Eye (tissue), 1 donor: ENCODE measurements at regions not wholly inside any gene's neighbourhood (a gene's known extent, or its start where the extent isn't known, plus 50 kb on each side); places are given as distances from the start of the nearest gene placed in this dataset.

Source experiments
- DNase-seq: peaks from one replicate; pipeline ENCODE4 v3.0.0-alpha.2; 2015

- no peak for DNase-seq
These were observed 203.4 kb downstream of the NDFIP2 start for GRCh38 chr13:79684371-79684770.

DNA sequence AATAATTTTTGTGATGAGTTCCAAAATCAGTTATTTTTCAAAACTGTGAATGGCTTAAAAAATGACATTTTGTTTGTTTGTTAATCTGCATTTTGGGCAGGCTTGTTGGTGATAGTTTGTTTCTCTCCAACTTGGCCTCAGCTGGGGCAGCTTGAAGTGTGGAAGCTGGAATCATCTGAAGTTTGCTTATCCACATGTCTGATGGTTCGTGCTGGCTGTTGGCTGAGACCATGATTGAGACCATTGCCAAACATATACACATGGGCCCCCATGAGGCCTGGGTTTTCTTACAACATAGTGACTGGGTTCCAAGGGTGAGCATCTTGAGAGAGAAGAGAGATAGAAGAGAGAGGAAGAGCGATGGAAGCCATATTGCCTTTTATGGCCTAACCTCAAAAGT, 201.2 kb downstream of the NDFIP2 start:
- DNase-seq, result no peak

DNA sequence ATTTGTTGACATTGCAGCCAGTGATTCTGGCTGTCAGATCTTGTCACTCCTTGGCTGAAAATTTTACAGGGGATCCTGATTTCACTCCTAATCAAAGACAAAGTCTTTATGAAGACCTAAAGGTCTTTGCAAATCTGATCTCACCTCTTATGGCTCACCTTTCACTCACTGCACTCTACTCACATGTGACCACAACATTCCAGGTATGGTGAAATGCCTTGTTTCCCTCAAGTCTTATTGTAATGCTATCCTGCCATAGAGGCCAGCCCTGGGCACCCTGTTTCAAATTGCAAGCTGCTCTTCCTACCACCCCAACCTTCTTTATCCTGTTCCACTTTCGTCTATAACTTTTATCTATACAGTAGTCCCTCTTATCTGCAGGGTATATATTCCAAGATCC, 200.1 kb downstream of the NDFIP2 start:
- no peak for DNase-seq

- DNase-seq, result no peak
These were observed 199.5 kb downstream of the NDFIP2 start for GRCh38 chr13:79680485-79680884.

- DNase-seq, result peak; percentile 75
These were observed 198.4 kb downstream of the NDFIP2 start for GRCh38 chr13:79679334-79679733.

- DNase-seq, result no peak
These were observed 197.1 kb downstream of the NDFIP2 start for GRCh38 chr13:79678100-79678499.

DNA sequence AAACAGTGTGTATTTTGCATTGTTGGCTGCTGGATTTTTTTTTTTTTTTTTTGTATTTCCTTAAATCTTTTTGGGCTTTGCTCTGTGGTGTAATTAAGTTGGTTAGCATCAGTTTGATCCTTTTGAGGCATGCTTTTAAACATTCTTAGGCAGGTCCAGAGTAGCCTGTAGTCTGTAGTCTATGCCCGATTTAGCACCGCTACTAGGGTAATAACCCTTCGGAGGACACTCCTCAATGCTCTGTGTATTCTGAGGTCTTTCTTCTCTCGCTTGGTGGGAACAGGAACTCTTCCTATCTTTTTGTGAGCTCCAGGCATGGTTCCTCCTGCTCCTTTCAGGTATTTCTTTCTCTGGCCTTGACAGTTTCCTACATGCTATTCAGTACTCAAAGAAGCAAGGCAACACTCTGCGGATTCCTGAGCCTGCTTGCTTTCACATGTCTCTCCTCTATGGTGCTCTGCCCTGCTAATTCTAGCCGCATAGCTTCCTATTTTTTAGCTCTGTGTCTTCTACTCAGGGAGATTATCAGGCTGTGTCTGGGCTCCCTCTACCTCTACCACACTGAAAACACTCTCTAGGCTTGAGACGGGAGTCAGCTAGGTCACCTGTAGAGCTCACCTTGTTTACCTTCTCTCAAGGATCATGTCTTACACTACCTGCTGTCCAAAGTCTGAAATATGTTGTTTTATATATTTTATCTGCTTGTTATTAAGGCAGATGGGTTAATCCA, 195.1 kb downstream of the NDFIP2 start:
- DNase-seq, result no peak

DNA sequence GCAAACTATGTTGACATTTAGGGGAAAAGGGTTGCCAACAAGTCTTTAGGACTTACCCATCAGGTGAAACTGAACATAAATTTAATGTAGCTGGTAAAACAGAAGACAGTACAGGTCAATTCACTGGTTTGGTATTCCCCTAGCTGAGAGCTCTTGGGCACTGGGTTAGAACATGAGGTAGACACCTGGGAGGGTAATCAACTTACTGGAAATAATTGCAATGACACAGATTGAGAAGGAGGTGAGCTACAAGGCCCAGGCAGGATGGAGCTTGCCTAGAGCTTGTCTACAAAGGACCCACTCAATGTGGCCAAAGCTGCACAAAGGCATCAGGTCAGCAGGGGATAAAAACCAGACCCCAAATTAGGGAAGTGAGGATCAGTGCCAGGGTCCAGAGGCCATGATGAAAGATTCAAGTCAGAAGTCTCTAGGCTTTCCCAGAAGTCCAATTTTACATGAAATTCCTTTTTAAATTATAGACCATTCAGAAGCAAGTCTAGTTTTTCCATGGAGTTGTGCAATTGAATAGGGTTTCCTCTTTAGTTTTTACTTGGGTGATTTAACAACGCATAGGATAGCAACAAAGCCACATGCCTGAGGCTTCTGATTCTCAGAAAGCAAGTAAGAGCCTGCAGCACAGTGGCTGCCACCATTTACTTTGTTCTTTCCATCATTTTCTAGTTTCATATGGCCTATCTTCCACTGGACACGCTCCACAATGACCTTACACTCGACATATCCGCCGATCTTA, 194.0 kb downstream of the NDFIP2 start:
- DNase-seq, result no peak

DNA sequence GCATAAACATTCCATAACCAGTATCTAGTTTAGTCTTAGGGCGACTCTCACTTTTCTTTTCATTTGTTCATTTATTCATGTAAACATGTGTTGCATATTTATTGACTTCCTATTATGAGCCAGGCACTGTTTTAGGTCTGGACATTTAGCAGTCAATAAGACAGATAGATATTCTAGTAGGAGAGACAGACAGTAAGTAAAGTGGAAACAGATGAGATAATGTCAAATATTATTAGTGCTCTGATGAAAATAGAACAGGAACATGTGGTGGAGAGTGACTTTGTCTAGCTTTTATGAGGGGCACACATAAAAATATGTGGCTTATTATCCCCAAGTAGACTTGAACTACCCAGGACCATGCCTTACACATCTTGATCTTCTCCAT, 193.0 kb downstream of the NDFIP2 start:
- DNase-seq, result no peak

DNA sequence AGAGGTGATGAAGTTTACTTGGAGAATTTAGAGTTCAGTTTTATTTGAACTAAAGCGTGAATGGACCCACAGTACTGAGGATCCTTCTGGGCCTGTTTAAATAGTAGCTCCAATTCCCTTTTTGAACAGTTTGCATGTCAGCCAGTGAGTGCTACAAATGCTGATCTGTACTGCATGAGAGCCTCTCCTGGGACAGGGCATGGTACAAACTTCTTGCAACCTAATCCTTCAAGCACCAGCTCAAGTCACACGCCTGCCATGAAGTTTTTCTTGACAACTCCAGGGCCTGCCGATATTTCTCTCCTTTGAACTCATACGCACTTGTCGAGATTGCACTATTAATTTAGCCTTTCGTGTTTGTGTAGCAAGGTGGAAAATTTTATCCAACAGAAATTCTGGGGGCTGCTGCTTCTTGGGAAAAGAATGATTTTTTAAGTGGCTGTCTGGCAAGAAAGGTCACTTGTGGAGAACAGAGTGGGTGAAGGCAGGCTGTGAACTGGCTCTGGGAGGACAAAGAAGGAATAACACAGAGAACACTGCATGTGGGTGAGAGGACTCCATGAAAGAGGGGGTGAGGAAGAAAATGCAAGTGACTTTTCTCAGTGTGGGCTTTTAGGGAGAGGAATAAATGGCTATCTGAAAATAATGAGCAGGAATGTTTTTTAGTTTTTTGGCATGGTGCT, 192.5 kb downstream of the NDFIP2 start:
- no peak for DNase-seq

DNA sequence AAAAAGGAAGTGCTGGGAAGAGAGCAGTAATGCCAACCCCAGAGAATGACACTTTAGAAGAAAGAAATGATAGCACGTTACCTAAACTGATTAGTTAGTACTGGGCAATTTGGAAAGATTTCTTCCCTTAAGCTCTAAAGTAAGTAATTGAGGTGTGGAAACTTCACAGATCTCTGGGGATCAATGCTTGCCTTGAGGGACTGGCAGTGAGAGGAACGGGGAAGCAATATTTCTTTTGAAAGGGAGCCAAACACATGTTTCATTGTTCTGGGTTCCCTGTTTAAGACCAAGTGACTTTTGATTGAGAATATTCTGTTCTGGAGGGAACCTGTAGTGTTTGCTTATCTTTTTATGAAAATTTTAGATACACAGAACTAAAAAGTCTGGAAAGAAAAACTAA, 190.5 kb downstream of the NDFIP2 start:
- DNase-seq, result no peak

- DNase-seq, result no peak
These were observed 187.3 kb downstream of the NDFIP2 start for GRCh38 chr13:79668201-79668752.

- no peak for DNase-seq
These were observed 186.8 kb downstream of the NDFIP2 start for GRCh38 chr13:79667771-79668170.

- no peak for DNase-seq
These were observed 183.2 kb downstream of the NDFIP2 start for GRCh38 chr13:79663977-79664636.

DNA sequence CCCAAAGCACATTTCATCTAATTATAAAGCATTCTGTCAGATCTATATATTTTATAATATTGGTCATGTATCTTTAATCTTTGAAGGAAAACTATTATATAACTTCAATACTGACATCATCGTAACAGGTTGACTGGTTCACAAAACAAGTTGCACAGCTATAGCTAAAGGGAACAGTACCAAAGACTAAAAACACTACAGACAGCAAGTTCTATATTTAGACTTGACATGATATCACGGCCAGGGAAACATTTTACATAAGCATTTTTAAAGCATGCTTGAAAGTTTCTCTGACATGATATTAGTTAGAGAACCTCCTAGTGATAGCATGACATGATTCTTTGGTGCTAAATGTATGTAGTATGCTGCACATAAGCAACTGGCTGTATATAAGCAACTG, 182.5 kb downstream of the NDFIP2 start:
- no peak for DNase-seq

DNA sequence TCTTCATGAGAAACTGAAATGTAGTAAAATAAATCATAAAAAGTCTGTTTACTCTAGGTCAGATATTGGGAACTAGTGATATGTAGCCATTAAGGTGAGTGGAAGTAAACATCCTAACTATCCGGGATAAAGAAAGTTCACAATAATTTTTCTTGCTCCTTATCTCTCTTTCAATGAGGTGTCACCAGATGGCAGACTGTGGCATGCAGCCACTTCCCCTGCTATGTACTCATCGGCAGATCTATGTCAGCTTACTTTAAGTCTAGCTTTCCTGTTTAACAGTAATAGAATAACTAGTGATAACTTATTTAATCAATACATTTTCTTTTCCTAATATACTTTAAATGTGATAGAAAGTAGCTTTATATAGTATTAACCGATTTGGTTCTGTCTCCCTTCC, 181.9 kb downstream of the NDFIP2 start:
- no peak for DNase-seq

GRCh38 chr13:79660361-79660760, 179.4 kb downstream of the NDFIP2 start:
- no peak for DNase-seq

DNA sequence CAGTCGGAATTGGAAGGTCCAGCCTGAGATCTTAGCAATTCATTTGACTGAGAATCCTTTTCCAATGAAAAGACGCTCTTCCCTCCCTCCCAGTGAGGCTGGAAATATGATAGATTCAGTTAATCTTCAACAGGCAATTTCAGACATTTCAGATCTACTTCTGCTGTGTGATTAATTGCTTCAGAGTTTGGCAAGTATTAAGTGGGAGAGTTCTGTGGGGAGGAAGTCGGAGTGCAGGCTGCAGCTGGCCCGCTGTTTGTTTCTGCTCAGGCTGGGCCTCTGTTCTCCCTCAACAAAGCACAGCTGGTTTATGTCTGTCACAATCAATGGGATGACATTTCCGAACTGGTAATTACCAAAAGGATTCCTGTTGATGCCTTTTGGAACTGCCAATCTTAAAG, 178.2 kb downstream of the NDFIP2 start:
- peak; percentile 57 for DNase-seq

- DNase-seq, result no peak
These were observed 177.5 kb downstream of the NDFIP2 start for GRCh38 chr13:79658333-79658975.

DNA sequence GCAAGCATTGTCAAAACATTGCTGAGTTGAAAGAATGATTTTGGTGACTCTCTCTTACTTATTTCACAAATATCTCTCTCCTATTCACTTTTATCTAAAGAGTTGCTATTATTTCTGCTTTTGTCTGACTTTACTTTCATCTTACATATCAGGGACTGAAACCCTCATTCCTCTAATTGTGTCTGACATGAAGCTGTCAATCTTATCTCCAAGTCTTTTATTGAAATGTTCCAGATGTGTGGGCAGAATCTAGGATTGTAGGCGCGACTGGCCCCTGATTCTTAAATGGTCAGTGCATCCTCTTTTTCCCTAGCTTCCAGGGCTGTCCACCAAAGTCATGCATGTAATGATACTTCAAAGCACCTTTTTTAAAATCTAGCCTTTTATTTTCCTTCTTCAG, 174.6 kb downstream of the NDFIP2 start:
- no peak for DNase-seq

DNA sequence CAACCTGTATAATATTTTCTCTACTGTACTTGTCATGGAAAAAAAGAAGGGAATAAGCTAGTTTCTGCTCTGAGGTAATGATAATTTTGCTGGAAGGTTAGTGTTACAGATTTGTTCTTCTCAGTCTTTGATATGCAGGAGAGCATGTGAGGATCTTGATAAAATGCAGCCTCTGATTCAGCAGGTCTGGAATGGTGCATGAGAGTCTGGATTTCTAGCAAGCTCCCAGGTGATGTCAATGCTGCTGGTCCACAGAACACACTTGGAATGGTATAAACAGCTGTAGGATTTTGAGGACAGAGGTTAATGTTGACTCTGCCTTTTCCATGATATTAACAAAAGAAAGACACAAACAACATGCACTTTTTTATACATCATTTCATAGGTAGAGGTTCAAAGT, 173.6 kb downstream of the NDFIP2 start:
- no peak for DNase-seq

DNA sequence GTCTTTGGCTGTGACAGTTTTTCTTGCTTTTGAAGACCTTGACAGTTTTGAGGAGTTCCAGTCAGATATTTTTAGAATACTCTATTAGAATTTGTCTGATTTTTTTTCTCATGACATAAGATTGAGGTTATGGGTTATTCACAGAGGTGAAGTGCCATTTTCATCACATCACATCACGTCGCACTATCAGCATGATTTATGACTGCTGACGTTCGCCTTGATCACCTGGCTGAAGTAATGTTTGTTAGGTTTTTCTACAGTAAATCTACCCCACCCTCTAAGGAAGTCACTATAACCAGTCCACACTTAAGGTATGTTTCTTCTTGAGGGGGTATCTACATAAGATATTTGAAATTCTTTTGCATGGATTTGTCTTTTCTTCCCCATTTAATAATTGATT, 169.7 kb downstream of the NDFIP2 start:
- no peak for DNase-seq

DNA sequence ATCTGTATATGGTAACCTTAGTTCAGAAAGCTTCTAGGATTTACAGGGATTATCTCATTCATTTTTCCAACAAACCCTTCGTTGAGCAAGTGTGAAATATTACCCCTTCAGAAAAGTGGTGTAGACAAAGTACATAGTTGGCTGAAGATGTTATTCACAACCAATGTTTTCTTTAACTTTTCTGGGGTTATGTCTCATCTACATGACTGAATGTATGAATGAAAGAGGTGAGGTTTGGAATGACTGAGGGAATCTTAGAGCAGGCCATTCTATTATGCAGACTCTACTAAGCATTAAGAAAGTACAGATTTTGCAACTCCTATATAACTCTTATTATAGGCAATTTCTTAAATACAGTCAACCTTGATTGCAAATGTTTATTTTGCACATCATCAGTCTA, 167.2 kb downstream of the NDFIP2 start:
- DNase-seq, result no peak
